Activated CD8-positive, alpha-beta memory T cell treated with anti-CD3 and anti-CD28 coated beads for 36 hours (primary cell): ENCODE measurements at regions not wholly inside any gene's neighbourhood (a gene's known extent, or its start where the extent isn't known, plus 50 kb on each side); places are given as distances from the start of the nearest gene placed in this dataset.

Source experiments
- CTCF ChIA-PET: fragments of 350-600 bp; sonication (Branson Sonifier 250); formaldehyde crosslinking; loops from one replicate; lab custom pipeline; 2021; ENCODE audit warnings: antibody characterized with exemption; lab: Charles Lee
- POLR2A ChIA-PET: fragments of 350-600 bp; sonication (Branson Sonifier 250); formaldehyde crosslinking; loops from one replicate; lab custom pipeline; 2021; ENCODE audit warnings: antibody characterized with exemption; lab: Charles Lee

DNA sequence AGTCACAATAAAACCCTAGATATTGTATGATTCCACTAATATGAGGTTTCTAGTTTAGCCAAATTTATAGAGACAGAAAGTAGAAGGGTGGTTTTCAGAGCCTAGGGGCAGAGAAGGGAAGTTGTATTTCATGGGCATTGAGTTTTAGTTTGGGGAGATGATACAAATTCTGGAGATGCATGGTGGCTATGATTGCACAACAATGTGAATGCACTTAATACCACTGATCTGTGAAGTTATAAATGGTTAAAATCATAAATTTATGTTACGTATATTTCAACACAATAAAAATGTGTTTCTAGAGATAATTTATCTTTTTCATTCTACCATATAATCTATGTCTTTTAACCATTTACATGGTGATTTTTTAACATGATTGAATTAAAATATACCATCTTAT, 779.3 kb upstream of the BRINP3 start:
- ChIA-PET CTCF (no interaction called here), POLR2A (no interaction called here)

DNA sequence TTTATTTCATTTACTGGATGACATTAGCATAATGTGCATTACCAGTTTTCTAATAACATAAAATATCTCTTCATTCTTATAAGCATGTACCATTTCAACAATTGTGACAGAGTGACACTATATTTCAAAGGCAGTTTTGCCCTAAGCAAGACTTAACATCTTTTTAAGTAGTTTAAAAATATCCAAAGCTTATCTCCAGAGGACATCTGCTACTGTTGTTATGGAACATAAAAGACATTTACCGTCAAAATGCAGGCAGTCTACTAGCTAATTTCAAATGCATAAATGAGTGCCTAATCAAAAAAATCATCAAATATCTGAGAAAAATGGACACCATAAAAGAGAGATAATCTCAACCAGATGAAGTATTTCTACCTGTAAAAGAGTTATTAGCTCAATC, 782.4 kb upstream of the BRINP3 start:
- CTCF ChIA-PET = no interaction called here
- POLR2A ChIA-PET = no interaction called here

DNA sequence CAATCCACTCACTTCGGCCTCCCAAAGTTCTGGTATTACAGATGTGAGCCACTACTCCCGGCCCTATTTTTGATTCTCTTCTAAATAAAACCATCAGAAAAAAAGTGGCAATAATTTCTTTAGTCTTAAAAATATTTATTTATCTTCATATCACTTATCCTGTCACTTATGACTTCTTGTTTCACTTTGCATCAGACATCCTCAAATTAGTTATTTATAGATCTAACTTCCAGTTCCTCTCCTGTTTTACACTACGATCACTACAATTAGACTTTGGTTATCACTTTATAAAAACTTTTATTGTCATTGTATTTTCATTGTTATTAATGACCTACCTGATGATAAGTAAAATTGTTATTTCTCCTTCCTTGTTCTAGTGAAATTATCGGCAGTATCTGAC, 783.4 kb upstream of the BRINP3 start:
- ChIA-PET CTCF (no interaction called here), POLR2A (no interaction called here)

DNA sequence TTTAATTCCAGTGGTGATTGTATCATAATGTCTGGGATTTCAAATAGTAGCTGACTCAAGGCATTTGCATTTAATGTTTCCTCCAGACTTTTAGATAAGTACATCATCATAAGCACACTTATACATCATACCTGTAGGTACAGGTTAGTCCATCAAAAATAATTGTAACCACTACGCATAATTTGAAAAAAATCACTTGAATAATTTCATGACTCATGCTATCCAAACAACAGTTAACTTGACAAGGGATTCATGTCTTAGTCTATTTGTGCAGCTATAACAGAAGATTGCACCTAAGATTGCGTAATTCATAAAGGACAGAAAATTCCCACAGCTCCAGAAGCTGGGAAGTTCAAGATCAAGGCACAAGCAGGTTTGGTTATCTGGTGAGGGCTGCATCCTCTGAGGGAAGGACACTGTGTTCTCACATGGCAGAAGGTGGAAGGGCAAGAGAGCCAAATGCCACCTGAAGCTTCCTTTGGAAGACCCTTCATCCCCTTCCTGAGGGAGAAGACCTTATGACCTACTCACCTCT, 801.7 kb upstream of the BRINP3 start:
- CTCF ChIA-PET = no interaction called here
- POLR2A ChIA-PET = no interaction called here

DNA sequence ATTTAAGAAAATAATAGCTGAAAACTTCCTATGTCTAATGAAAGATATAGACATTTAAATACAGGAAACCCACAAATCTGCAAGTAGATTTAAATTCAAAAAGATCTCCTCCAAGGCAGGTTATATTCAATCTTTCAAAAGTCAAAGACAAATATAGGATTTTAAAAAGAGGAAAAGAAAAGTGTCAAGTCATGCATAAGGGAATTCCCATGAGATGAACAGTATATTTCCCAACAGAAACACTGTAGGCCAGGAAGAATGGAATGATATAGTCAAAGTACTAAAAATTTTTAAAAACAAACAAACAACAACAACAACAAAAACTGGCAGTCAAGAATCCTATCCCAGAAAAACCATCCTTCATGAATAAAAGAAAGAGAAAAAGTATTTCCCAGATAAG, 806.5 kb upstream of the BRINP3 start:
- ChIA-PET CTCF (no interaction called here), POLR2A (no interaction called here)

DNA sequence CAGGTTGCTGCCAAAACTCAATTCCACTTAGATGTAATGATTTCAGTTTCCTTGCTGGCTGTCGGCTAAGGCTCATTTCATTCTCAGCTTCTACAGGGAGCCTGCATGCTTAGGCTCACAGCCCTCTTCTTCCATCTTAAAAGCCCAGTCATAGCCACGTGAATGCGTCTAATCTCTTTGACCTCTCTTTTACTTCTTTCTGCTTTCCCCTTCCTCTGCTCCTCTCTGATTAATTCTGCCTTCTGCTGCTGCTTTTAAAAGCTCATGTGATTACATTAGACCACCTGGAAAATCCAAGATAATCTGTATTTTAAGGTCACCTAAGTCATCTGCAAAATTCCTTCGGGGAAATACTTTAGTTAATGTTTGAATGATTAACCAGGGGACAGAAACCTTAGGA, 812.8 kb upstream of the BRINP3 start:
- ChIA-PET CTCF (no interaction called here), POLR2A (no interaction called here)

DNA sequence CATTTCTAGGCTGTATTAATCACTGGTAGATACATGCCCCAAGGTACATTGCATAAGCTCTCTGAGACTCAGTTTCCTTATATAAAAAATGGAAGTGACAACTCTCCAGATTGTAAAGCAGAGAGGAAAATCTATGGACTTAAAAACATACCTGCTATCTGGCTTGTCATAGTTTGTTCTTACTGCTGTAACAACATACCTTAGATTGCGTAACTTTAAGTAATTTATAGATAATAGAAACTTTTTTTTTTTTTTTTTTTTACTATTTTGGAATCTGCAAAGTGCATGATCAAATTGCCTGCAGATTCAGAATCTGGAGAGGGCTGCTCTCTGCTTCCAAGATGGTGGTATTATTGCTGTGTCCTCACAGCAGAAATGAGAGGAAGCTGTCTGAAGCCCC, 827.7 kb upstream of the BRINP3 start:
- CTCF ChIA-PET = no interaction called here
- POLR2A ChIA-PET = no interaction called here

DNA sequence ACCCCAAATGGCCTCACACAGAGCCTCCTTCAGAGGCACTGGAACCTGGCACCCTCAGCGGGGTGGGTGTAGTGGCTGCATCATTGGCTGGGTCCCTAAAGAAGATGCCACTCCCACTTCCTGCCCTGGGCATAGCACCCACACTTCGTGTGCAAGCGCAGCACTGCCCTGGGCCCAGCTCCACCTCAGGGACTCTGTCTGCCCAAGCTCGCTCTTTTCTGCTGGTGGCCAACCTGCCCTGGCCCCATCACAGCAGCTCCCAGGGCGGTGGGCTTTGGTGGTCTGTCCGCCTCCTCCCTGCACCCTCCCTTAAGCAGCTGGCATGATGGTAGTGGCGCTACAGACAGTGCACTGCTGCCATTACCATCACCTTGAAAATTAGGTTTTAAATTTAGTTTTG, 829.3 kb upstream of the BRINP3 start:
- POLR2A ChIA-PET = no interaction called here

DNA sequence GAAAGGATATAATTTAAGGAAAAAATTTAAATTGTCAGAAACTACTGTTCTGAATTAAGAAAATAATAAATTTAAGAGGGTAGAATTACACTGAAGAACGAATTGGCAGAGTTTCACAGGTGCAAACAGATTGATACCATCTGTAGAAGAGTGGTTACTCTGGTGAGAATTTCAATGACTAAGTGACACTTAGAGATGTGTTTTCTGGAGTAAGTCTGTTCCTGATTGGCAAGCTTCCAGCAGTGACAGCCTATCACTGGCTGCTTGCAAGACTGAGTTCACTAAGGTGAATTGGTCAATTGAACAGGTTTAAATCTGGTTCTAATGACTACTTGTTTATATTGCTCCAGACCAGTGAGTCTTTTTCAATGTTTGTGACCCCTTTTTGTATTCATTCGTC, 838.2 kb upstream of the RGS18 start:
- ChIA-PET POLR2A (no interaction called here), CTCF (no interaction called here)

More for the DNA sequence above, 829.3 kb upstream of the BRINP3 start:
- CTCF ChIA-PET = no interaction called here

DNA sequence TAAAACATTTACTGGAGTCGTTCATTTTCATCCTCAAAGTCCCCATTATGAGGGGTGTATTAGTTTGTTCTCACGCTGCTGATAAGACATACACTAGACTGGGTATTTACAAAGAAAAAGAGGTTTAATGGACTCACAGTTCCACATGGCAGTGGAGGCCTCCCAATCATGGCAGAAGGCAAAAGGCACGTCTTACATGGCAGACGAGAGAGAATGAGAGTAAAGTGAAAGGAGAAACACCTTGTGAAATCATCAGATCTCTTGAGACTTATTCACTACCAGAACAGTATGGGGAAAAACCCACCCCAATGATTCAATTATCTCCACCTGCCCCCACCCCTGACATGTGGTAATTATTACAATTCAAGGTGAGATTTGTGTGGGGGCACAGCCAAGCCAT, 830.4 kb upstream of the RGS18 start:
- CTCF ChIA-PET = no interaction called here
- POLR2A ChIA-PET = no interaction called here

DNA sequence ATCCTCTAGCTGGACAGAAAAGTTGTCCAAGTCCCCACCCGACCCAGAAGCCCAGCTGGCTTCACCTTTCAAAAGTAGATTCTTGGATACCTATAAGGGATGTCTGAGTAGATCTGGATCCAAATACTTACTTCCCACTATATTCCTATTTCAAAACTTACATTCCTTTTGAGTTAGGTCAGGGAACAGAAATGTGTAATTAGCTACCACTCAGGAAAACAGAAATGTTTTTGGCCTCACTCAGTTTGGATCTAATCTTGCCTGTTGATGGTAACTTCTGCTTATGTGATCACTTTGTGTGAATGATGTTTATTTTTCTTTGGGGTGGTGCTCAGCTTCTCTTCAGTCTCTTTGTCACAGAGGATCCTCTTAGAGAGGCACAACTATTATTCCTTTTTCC, 814.4 kb upstream of the RGS18 start:
- CTCF ChIA-PET = no interaction called here
- POLR2A ChIA-PET = no interaction called here

DNA sequence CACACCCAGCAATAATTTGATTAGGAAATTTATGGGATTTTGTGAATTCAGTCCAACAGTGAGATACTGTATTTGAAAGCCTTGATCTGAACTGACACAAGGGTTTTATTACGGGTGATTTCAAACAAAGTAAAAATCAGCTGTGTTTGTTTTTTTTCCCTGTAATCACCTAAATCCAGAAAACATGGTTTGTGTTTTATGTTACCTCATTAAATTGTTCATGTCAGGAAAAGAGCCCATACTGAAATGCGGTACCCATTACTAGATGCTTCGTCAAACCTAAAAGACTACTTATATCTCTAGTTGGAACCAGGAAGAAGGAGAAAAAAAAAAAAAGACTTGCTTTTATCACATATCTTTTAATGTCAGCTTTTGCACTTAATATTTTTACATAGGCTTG, 811.9 kb upstream of the RGS18 start:
- POLR2A ChIA-PET = no interaction called here
- CTCF ChIA-PET = no interaction called here

DNA sequence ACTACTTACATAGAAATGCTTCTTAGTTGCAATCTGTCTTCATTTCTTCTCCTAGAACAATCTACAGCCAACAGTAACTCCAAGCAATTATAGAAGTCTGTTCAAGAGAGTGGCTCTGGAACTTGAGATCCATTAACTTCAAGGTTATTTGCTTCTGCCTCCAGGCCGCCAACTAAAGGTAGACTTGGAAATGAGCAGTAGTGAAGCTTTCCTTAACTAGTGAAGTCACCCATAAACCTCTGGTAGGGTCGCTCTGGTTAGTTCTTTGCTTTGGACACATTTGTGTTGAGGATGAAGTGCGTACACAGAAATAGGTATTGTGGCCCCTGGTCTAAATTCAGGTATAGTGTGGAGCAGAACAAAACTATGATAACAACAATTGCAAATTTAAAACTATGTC, 809.9 kb upstream of the RGS18 start:
- ChIA-PET POLR2A (no interaction called here), CTCF (no interaction called here)

DNA sequence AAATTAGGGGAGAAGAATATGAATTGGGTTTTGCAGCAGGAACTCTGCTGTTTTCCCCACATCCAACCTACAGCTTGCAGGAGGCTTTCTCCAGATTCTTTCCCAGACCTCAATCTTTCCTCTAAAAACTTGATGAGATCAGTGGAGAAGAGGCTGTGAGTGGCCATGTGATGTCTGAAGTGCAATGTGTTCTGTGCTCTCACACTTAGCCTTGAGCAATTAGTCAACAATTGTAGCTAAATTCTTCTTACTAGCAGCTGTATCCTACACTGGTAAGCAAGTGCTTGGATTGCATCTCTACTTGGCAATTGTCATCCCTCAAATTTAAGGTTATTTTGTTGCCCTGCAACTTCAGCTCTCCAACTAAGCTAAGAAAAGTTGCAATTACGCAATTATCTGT, 807.3 kb upstream of the RGS18 start:
- POLR2A ChIA-PET = no interaction called here
- CTCF ChIA-PET = no interaction called here

DNA sequence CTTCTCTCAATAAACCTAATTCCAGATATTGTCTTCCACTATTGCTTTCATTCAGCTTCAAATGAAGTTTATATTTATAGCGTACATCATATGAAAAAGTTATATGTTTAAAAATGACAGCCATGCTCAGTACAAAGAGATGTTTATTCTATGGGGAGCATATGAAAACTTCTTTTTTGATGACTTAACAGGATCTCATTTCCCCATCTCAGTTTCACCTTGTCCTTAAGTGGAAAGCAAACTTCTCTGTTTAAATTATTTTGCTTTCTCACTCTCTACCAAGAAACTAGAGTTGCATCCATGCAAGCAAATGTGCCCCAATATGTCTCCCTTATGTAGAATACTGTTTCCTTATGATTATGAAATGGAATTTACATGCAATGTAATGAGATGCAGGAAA, 799.5 kb upstream of the RGS18 start:
- CTCF ChIA-PET = no interaction called here
- POLR2A ChIA-PET = no interaction called here

DNA sequence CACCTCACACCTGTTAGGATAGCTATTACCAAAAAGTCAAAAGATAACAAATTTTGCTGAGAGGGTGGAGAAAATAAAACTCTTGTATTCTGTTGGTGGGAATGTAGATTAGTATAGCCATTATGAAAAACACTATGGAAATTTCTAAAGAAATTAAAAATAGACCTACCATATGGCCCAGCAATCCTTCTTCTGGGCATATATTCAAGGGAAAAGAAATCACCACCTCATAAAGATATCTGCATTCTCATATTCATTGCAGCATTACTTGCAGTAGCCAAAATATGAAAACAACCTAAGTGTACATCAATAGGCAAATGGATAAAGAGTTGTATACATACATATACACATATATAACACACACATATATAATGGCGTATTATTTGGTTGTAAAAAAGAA, 791.6 kb upstream of the RGS18 start:
- ChIA-PET POLR2A (no interaction called here), CTCF (no interaction called here)

DNA sequence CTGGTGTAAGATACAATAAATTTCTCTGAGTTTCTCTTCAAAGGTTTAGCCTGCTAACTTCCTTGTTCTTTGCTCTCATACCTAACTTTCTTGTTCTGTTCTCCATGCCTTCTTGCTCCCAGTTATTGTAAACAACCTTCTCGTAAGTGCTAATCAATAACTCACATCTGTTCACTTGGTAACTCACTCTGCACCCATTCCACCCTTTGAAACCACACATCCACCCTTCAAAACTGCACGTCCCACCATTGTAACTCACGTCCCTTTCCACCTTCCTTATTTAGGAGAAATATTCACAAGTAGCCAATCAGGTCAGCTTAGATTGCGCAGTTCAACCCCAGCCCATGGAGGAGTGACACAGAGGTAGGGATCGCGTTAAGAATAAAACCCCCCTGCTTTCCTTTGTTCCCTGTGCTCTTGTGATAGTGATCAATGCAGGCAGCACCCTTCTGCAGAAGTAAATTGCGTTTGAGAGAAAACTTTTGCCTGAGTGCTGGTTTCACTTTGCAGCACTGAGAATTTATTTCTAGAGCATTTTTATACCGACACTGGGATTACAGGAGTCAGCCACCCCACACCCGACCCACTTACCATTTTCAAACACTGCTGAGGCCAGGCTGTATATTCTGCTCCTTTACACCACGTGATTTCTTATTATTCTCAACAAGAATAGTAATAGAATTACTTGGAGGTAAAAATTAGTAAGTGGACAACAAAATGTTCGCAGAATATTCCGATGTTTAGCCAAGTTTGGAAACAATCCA, 789.2 kb upstream of the RGS18 start:
- ChIA-PET POLR2A (no interaction called here), CTCF (no interaction called here)

DNA sequence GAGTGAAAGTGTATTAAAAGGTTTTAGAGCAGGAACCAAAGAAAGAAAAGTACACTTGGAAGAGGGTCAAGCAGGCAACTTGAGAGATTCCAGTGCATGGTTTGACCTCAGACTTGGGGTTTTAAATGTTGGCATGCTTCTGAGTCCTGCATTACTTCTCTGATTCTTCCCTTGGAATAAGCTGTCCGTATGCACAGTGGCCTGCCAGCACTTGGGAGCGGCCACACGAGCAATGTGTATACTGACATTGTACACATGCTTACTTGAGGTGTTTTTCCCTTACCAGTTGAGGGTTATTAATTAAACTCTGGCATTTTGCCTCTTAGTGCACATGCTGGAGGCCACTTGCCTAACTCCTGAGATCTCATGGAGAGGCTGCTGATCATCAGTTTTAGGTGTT, 786.6 kb upstream of the RGS18 start:
- POLR2A ChIA-PET = no interaction called here
- CTCF ChIA-PET = no interaction called here

DNA sequence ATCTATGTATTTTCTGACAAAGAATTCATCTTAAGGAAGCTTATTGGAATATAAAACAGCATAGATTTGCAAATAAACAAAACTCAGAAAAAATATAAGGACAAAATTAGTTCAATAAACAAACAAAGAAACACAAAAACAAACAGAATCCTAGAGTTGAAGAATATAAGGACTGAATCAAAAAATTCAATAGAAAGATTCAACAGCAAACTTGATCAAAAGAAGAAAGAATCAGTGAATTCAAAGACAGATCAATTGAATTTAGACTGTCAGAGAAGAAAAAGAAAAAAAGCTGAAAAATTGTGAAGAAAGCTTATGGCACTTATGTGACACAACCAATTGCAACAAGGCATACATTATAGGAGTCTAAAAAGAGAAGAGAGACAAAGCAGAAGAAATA, 770.0 kb upstream of the RGS18 start:
- CTCF ChIA-PET = no interaction called here
- POLR2A ChIA-PET = no interaction called here

DNA sequence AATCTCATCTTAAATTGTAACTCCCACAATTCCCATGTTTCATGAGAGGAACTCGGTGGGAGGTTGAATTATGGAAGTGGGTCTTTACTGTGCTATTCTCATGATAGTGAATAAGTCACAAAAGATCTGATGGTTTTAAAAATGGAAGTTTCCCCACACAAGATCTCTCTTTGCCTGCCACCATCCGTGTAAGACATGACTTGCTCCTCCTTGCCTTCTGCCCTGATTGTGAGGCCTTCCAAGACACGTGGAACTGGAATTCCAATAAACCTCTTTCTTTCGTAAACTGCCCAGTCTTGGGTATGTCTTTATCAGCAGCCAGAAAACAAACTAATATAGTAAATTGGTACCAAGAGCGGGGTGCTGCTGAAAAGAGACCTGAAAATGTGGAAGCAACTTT, 761.6 kb upstream of the RGS18 start:
- ChIA-PET CTCF (no interaction called here), POLR2A (no interaction called here)

DNA sequence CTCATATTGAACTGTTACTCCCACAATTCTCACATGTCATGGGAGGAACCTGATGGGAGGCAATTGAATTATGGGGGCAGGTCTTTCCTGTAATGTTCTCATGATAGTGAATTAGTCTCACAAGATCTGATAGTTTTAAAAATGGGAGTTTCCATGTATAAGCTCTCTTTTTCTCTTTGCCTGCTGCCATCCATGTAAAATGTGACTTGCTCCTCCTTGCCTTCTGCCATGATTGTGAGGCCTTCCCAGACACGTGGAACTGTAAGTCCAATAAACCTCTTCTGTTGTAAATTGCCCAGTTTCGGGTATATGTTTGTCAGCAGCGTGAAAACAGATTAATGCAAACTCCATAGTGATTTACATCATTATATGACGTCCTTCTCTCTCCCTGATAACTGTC, 759.7 kb upstream of the RGS18 start:
- CTCF ChIA-PET = no interaction called here
- POLR2A ChIA-PET = no interaction called here

DNA sequence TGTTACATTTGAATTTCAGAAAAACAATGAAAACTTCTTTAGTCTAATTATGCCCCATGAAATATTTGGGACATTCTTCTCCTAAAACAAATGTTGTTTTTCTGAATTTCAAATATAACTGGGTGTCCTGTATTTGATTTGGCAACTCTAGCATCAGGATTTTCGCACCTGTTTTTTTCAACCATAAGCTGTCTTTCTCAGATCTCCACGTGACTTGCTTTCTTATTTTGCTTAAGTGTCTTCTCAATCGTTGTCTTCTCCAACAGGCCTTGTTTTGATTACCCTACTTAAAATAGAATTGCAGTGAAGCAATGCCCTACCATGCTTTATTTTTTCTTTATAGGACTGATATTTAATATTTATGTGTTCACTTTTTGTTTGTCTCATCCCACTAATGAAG, 752.8 kb upstream of the RGS18 start:
- CTCF ChIA-PET = no interaction called here

More for the DNA sequence above, 752.8 kb upstream of the RGS18 start:
- POLR2A ChIA-PET = no interaction called here
